H1 (cell line): ENCODE measurements at regions not wholly inside any gene's neighbourhood (a gene's known extent, or its start where the extent isn't known, plus 50 kb on each side); places are given as distances from the start of the nearest gene placed in this dataset.

Source experiments
- CTCF ChIA-PET: fragments of 300-600 bp; sonication (Branson Sonifier 250); formaldehyde crosslinking; loops from one replicate; lab custom pipeline; 2021; ENCODE audit not compliant: partially characterized antibody; lab: Charles Lee
- POLR2A ChIA-PET: fragments of 300-600 bp; sonication (Branson Sonifier 250); formaldehyde crosslinking; loops from one replicate; lab custom pipeline; 2021; ENCODE audit warnings: inconsistent platforms; ENCODE audit not compliant: partially characterized antibody; lab: Charles Lee
- DNase-seq, 2 experiments: peaks; one replicate each; pipeline versions ENCODE4 v3.0.0 to v3.0.0-alpha.2; 2010 to 2022; ENCODE audit warnings: low spot score in 2 of 2, low read depth in 1 of 2, mixed read lengths in 1 of 2
- FAIRE-seq: peaks from 2 replicates; lab custom pipeline; 2011; peaks lifted over from hg19 to GRCh38; lab: Jason Lieb, UNC
- H2AFZ ChIP-seq: 2 replicates; pipeline ENCODE4 v1.8.1; 2012; ENCODE audit warnings: low read length, inconsistent platforms
- H2AK5ac ChIP-seq: 2 replicates; pipeline ENCODE4 v1.6.1; 2013; ENCODE audit warnings: low read depth, low read length
- H2BK120ac ChIP-seq: replicated peaks from 2 replicates; pipeline ENCODE3; 2013; ENCODE audit warnings: low read depth, low read length, inconsistent platforms
- H2BK12ac ChIP-seq: 2 replicates; pipeline ENCODE4 v1.6.1; 2013; ENCODE audit warnings: low read depth, low read length
- H2BK15ac ChIP-seq: 2 replicates; pipeline ENCODE4 v1.6.1; 2013; ENCODE audit warnings: low read length
- H2BK20ac ChIP-seq: 2 replicates; pipeline ENCODE4 v1.6.1; 2013; ENCODE audit warnings: low read length
- H2BK5ac ChIP-seq: 2 replicates; pipeline ENCODE4 v1.6.1; 2013; ENCODE audit warnings: low read depth, low read length
- H3K14ac ChIP-seq: 2 replicates; pipeline ENCODE4 v1.6.1; 2013; ENCODE audit warnings: inconsistent platforms; ENCODE audit not compliant: insufficient read length
- H3K18ac ChIP-seq: 2 replicates; pipeline ENCODE4 v1.6.1; 2013; ENCODE audit warnings: low read length; ENCODE audit errors: extremely low read depth
- H3K23ac ChIP-seq: 2 replicates; pipeline ENCODE4 v1.6.1; 2013; ENCODE audit warnings: inconsistent platforms; ENCODE audit not compliant: insufficient read length
- H3K23me2 ChIP-seq: 2 replicates; pipeline ENCODE4 v1.6.1; 2013; ENCODE audit warnings: low read depth, low read length
- H3K27ac ChIP-seq: 2 replicates; pipeline ENCODE4 v1.6.1; 2011; ENCODE audit warnings: low read depth, low read length, inconsistent platforms
- H3K27me3 ChIP-seq, 4 experiments: replicated peaks in 1 of 4; 1 replicate in 1 of 4; 2 replicates in 3 of 4; pipeline versions ENCODE4 v1.6.1 to v1.8.1; 2011 to 2013; ENCODE audit warnings: low read length in 3 of 4, mild to moderate bottlenecking in 3 of 4, inconsistent platforms in 2 of 4, mixed read lengths in 2 of 4, moderate library complexity in 1 of 4; ENCODE audit not compliant: control insufficient read depth in 3 of 4, insufficient read depth in 3 of 4; ENCODE audit errors: extremely low read depth in 1 of 4
- H3K36me3 ChIP-seq, 4 experiments: 2 replicates each; pipeline versions ENCODE4 v1.6.1 to v1.8.1; 2011 to 2013; ENCODE audit warnings: mild to moderate bottlenecking in 4 of 4, low read length in 3 of 4, moderate library complexity in 2 of 4, control low read depth in 1 of 4, inconsistent platforms in 1 of 4; ENCODE audit not compliant: insufficient read depth in 4 of 4, control insufficient read depth in 2 of 4
- H3K4ac ChIP-seq: replicated peaks from 2 replicates; pipeline ENCODE3; 2013; ENCODE audit warnings: low read length, low read depth, mixed read lengths, inconsistent platforms; ENCODE audit not compliant: insufficient read length
- H3K4me1 ChIP-seq, 4 experiments: replicated peaks in 1 of 4; 1 replicate in 1 of 4; 2 replicates in 3 of 4; pipeline versions ENCODE4 v1.6.1 to v1.8.1; 2011 to 2013; ENCODE audit warnings: low read length in 3 of 4, inconsistent platforms in 2 of 4, mixed read lengths in 1 of 4; ENCODE audit not compliant: insufficient read depth in 4 of 4, control insufficient read depth in 3 of 4
- H3K4me2 ChIP-seq, 2 experiments: 2 replicates each; pipeline versions ENCODE4 v1.6.1 to v1.8.1; 2011 to 2013; ENCODE audit warnings: low read depth in 2 of 2, low read length in 2 of 2, control low read depth in 1 of 2, inconsistent platforms in 1 of 2, mild to moderate bottlenecking in 1 of 2; ENCODE audit not compliant: insufficient read depth in 1 of 2
- H3K4me3 ChIP-seq, 4 experiments: fragments of 200-600, 300-600 bp in 1 of 4; sonication (generic), shearing (Covaris generic), sonication (Bioruptor Twin) in 1 of 4; 2 replicates each; pipeline versions ENCODE4 v1.5.1 to v1.8.1; 2011 to 2016; ENCODE audit warnings: low read length in 4 of 4, low read depth in 3 of 4, control low read depth in 2 of 4, inconsistent platforms in 2 of 4, mild to moderate bottlenecking in 2 of 4, mixed read lengths in 1 of 4, moderate library complexity in 1 of 4; ENCODE audit not compliant: insufficient read depth in 2 of 4; ENCODE audit errors: extremely low read depth in 1 of 4
- H3K56ac ChIP-seq: replicated peaks from 2 replicates; pipeline ENCODE3; 2013; ENCODE audit warnings: low read depth, mild to moderate bottlenecking, mixed read lengths, low read length, inconsistent platforms; ENCODE audit not compliant: insufficient read length
- H3K79me1 ChIP-seq: 2 replicates; pipeline ENCODE4 v1.6.1; 2013; ENCODE audit warnings: low read depth, low read length, control low read depth
- H3K79me2 ChIP-seq, 2 experiments: 2 replicates each; pipeline versions ENCODE4 v1.6.1 to v1.8.1; 2012 to 2013; ENCODE audit warnings: low read length in 2 of 2, mild to moderate bottlenecking in 2 of 2, inconsistent platforms in 1 of 2; ENCODE audit not compliant: insufficient read depth in 2 of 2, control insufficient read depth in 1 of 2
- H3K9ac ChIP-seq, 4 experiments: replicated peaks in 1 of 4; 1 replicate in 1 of 4; 2 replicates in 3 of 4; pipeline versions ENCODE4 v1.6.1 to v1.8.1; 2011 to 2013; ENCODE audit warnings: low read depth in 3 of 4, low read length in 3 of 4, control low read depth in 2 of 4, mild to moderate bottlenecking in 2 of 4, moderate library complexity in 2 of 4, inconsistent platforms in 1 of 4; ENCODE audit errors: extremely low read depth in 1 of 4
- H3K9me3 ChIP-seq, 2 experiments: 2 replicates each; pipeline versions ENCODE4 v1.6.1 to v1.8.1; 2012 to 2013; ENCODE audit warnings: mild to moderate bottlenecking in 2 of 2, moderate library complexity in 2 of 2, control low read depth in 1 of 2, inconsistent platforms in 1 of 2, low read depth in 1 of 2, low read length in 1 of 2, mixed read lengths in 1 of 2; ENCODE audit not compliant: insufficient read depth in 2 of 2
- H4K20me1 ChIP-seq, 2 experiments: replicated peaks in 1 of 2; 2 replicates each; pipeline versions ENCODE3 to v1.8.1; 2011 to 2013; ENCODE audit warnings: inconsistent platforms in 2 of 2, low read length in 2 of 2, mild to moderate bottlenecking in 1 of 2; ENCODE audit not compliant: insufficient read depth in 2 of 2, control insufficient read depth in 1 of 2
- H4K5ac ChIP-seq: 2 replicates; pipeline ENCODE4 v1.6.1; 2013; ENCODE audit warnings: low read length, low read depth, mixed read lengths, inconsistent platforms; ENCODE audit not compliant: insufficient read length
- H4K8ac ChIP-seq: 2 replicates; pipeline ENCODE4 v1.8.0; 2013; ENCODE audit warnings: mild to moderate bottlenecking, moderate library complexity, low read length, inconsistent platforms; ENCODE audit not compliant: insufficient read depth; ENCODE audit errors: extremely low read depth
- H4K91ac ChIP-seq: replicated peaks from 2 replicates; pipeline ENCODE3; 2013; ENCODE audit warnings: low read length, mixed read lengths, inconsistent platforms; ENCODE audit not compliant: insufficient read length
- CBX5 ChIP-seq: fragments of 300-800, 300-1000 bp; sonication (generic); IDR thresholded peaks from 2 replicates; pipeline ENCODE4 v1.7.1; 2016; ENCODE audit warnings: antibody characterized with exemption, low read length, low read depth
- CHD1 ChIP-seq: IDR thresholded peaks from 2 replicates; pipeline ENCODE4 v1.6.1; 2012; ENCODE audit warnings: low read depth, low read length, improper control_type of control experiment
- CTBP2 ChIP-seq: IDR thresholded peaks from 2 replicates; pipeline ENCODE4 v1.7.0; 2011; ENCODE audit warnings: borderline replicate concordance, mild to moderate bottlenecking, moderate library complexity, mixed read lengths, low read length; ENCODE audit not compliant: insufficient read depth, insufficient read length
- EGR1 ChIP-seq: IDR thresholded peaks from 2 replicates; pipeline ENCODE4 v1.6.1; 2011; ENCODE audit warnings: low read depth, low read length, borderline replicate concordance
- GABPA ChIP-seq: IDR thresholded peaks from 2 replicates; pipeline ENCODE4 v1.6.1; 2011; ENCODE audit warnings: mild to moderate bottlenecking, low read length, moderate library complexity, borderline replicate concordance; ENCODE audit not compliant: insufficient read depth
- HDAC6 ChIP-seq: IDR thresholded peaks from one replicate; pipeline ENCODE4 v1.7.1; 2012; ENCODE audit warnings: low read depth, mild to moderate bottlenecking, inconsistent platforms, low read length, moderate library complexity
- KDM4A ChIP-seq: IDR thresholded peaks from one replicate; pipeline ENCODE4 v1.7.1; 2012; ENCODE audit warnings: low read depth, mild to moderate bottlenecking, moderate library complexity, low read length, inconsistent platforms; ENCODE audit not compliant: severe bottlenecking
- MAFK ChIP-seq: IDR thresholded peaks from 2 replicates; pipeline ENCODE4 v1.6.1; 2012; ENCODE audit warnings: low read depth, mild to moderate bottlenecking, improper control_type of control experiment, low read length
- NRF1 ChIP-seq: IDR thresholded peaks from 2 replicates; pipeline ENCODE4 v1.6.1; 2011; ENCODE audit warnings: mild to moderate bottlenecking, low read depth, low read length, improper control_type of control experiment
- PHF8 ChIP-seq: fragments of 200-600 bp; sonication (generic); conservative IDR thresholded peaks from 2 replicates; pipeline ENCODE4 v1.7.1; 2012; ENCODE audit warnings: low read depth, mild to moderate bottlenecking, inconsistent platforms, low read length, moderate library complexity
- RBBP5 ChIP-seq: IDR thresholded peaks from 2 replicates; pipeline ENCODE4 v1.7.1; 2012; ENCODE audit warnings: low read depth, mild to moderate bottlenecking, inconsistent platforms, low read length, moderate library complexity, borderline replicate concordance
- SAP30 ChIP-seq: fragments of 300-600 bp; sonication (generic); IDR thresholded peaks from 2 replicates; pipeline ENCODE4 v1.7.1; 2012; ENCODE audit warnings: low read length, moderate library complexity, mild to moderate bottlenecking, inconsistent platforms; ENCODE audit not compliant: insufficient read depth, insufficient replicate concordance
- SIX5 ChIP-seq: IDR thresholded peaks from 2 replicates; pipeline ENCODE4 v1.6.1; 2011; ENCODE audit warnings: mild to moderate bottlenecking, low read depth, low read length
- SP1 ChIP-seq: IDR thresholded peaks from 2 replicates; pipeline ENCODE4 v1.6.1; 2011; ENCODE audit warnings: low read depth, low read length
- TBP ChIP-seq: IDR thresholded peaks from 2 replicates; pipeline ENCODE4 v1.6.1; 2011; ENCODE audit warnings: low read depth, low read length, improper control_type of control experiment
- WGBS, 2 experiments: shearing (Covaris generic) in 1 of 2; methylation state at CpG; one replicate each; pipeline versions ENCODE4 v1.1.6 to v1.1.7; 2013 to 2015; ENCODE audit warnings: low lambda C conversion rate in 2 of 2, mixed read lengths in 2 of 2, inconsistent platforms in 1 of 2, low coverage in 1 of 2, missing lambda C conversion rate in 1 of 2; ENCODE audit not compliant: insufficient replicate concordance in 2 of 2, insufficient coverage in 1 of 2, insufficient read length in 1 of 2; ENCODE audit errors: extremely low coverage in 1 of 2, missing lambda C conversion rate in 1 of 2; 5-methylcytosine and 5-hydroxymethylcytosine counted together

DNA sequence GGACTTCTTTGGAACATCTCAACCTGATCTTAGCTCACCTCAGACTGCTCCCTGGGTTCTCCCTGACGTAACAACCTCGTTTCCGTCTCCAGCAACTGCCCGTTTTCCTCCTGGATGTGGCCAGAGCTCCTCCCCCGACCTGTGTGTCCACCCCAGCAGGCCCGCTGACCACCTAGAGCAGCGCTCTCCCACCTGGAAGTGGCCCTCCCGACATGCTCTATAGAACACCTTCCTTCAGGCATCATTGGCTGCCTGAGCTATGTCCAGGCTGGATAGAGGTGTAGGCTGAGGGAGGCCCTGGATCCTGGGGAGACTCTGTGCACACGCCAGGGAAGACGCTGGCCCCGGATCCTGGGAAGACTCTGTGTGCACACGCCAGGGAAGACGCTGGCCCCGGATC lies 81.3 kb downstream of the TEX29 start:
- H4K20me1 ChIP-seq, result no peaks in the 10 kb centered on the region
- no peaks in the 10 kb centered on the region; a peak in 1 of 7 replicates for H3K4me1 ChIP-seq
- no peaks in the 10 kb centered on the region for H3K9me3 ChIP-seq
- no peaks in the 10 kb centered on the region for H3K27me3 ChIP-seq
- no peak overlapping the region for H4K8ac ChIP-seq
- H3K4ac ChIP-seq, result no peak overlapping the region
- no peak overlapping the region for H2BK5ac ChIP-seq
- H3K56ac ChIP-seq, result no peak overlapping the region
- H2BK120ac ChIP-seq, result no peak overlapping the region
- ChIA-PET CTCF (interaction anchor here (1.0 to 6.0 kb wide), 7 partner anchors 10 to 132 kb away, joined by 3 to 21 read pairs (median 3); no protein-coding TSS in a partner anchor), POLR2A (no interaction called here)
- no peak overlapping the region for H3K27ac ChIP-seq
- H2BK15ac ChIP-seq, result no peak overlapping the region
- DNase-seq, result no peak
- no peak overlapping the region for H3K18ac ChIP-seq
- no peaks in the 10 kb centered on the region for H3K79me1 ChIP-seq
- H2BK20ac ChIP-seq, result no peak overlapping the region
- no peak overlapping the region for H2AK5ac ChIP-seq
- H4K5ac ChIP-seq, result no peak overlapping the region
- no peak overlapping the region for H4K91ac ChIP-seq
- no peak overlapping the region for H3K23ac ChIP-seq
- no peak overlapping the region for H3K4me3 ChIP-seq
- no peaks in the 10 kb centered on the region for H3K79me2 ChIP-seq
- no peak overlapping the region for H3K14ac ChIP-seq
- no peak overlapping the region for H3K4me2 ChIP-seq
- 90% methylated on average over 14 of the region's 14 CpGs; no CpG with 5 or more reads in 1 of the 2 experiments for WGBS, 2 experiments
- no peaks in the 10 kb centered on the region for H3K36me3 ChIP-seq
- FAIRE-seq, result no peak
- H2BK12ac ChIP-seq, result no peak overlapping the region
- H3K23me2 ChIP-seq, result no peaks in the 10 kb centered on the region
- no peak overlapping the region for H2AFZ ChIP-seq
- no peak overlapping the region for H3K9ac ChIP-seq
- TF ChIP-seq CBX5 (no peak), HDAC6 (no peak), CHD1 (no peak), PHF8 (no peak), KDM4A (no peak), EGR1 (no peak), GABPA (no peak), RBBP5 (no peak), CTBP2 (no peak), SAP30 (no peak), NRF1 (no peak), SP1 (no peak), SIX5 (no peak), TBP (no peak), MAFK (no peak)
